K562 (cell line): ENCODE measurements at regions not wholly inside any gene's neighbourhood (a gene's known extent, or its start where the extent isn't known, plus 50 kb on each side); places are given as distances from the start of the nearest gene placed in this dataset.
A peak's percentile ranks its signal among the peaks of the same experiment; 100 is the strongest.

Source experiments
- CHD7 ChIP-seq: fragments of 200-600 bp; sonication (generic); IDR thresholded peaks from one replicate; pipeline ENCODE4 v1.6.1; 2012; ENCODE audit warnings: mild to moderate bottlenecking, low read depth, low read length, inconsistent platforms
- ELF2 ChIP-seq: fragments of 250-450 bp; sonication (Bioruptor Pico); IDR thresholded peaks from 2 replicates; pipeline ENCODE4 v1.5.0; 2021; ENCODE audit warnings: mild to moderate bottlenecking
- EP300 ChIP-seq: IDR thresholded peaks from 2 replicates; pipeline ENCODE4 v1.6.1; 2012; ENCODE audit warnings: low read length, improper control_type of control experiment
- ETV1 ChIP-seq: fragments of 450-650 bp; conservative IDR thresholded peaks from 2 replicates; pipeline ENCODE4 v1.6.1; 2016; ENCODE audit warnings: missing genetic modification characterization, control low read depth, low read depth, missing compliant biosample characterization
- FOS ChIP-seq: IDR thresholded peaks from 3 replicates; pipeline ENCODE4 v1.6.1; 2011; ENCODE audit not compliant: insufficient read length; ENCODE audit errors: extremely low read depth
- FOXA3 ChIP-seq, 2 experiments: fragments of 450-650 bp in 1 of 2; sonication (generic) in 1 of 2; formaldehyde crosslinking; IDR thresholded peaks in 1 of 2; conservative IDR thresholded peaks in 1 of 2; 2 replicates each; pipeline versions ENCODE4 v1.4.0 to v1.8.0; 2020 to 2022; ENCODE audit warnings: mild to moderate bottlenecking in 2 of 2, missing genetic modification reagents in 1 of 2
- JUN ChIP-seq, 2 experiments: sonication (generic) in 1 of 2; formaldehyde crosslinking in 1 of 2; IDR thresholded peaks; 2 replicates each; pipeline versions ENCODE4 v1.6.1 to v1.8.0; 2012 to 2022; ENCODE audit warnings: borderline replicate concordance in 2 of 2, mild to moderate bottlenecking in 2 of 2, improper control_type of control experiment in 1 of 2, low read depth in 1 of 2, low read length in 1 of 2, missing genetic modification reagents in 1 of 2
- KDM1A ChIP-seq, 2 experiments: fragments of 450-650 bp; IDR thresholded peaks; 2 replicates each; pipeline ENCODE4 v1.6.1; 2016; ENCODE audit warnings: mild to moderate bottlenecking in 2 of 2
- XRCC5 ChIP-seq: fragments of 200-400 bp; formaldehyde crosslinking; IDR thresholded peaks from 2 replicates; pipeline ENCODE4 v1.6.1; 2017; ENCODE audit warnings: low read depth, mild to moderate bottlenecking, low read length
- ZNF140 ChIP-seq: fragments of 250-450 bp; sonication (Bioruptor Pico); IDR thresholded peaks from 2 replicates; pipeline ENCODE4 v1.8.0; 2021; ENCODE audit warnings: moderate library complexity, mild to moderate bottlenecking, inconsistent platforms
- ZNF143 ChIP-seq: sonication (generic); formaldehyde crosslinking; IDR thresholded peaks from 2 replicates; pipeline ENCODE4 v1.9.0; 2022; ENCODE audit warnings: mild to moderate bottlenecking, missing genetic modification reagents
- ZNF175 ChIP-seq: fragments of 200-800 bp; sonication (Bioruptor generic); IDR thresholded peaks from 2 replicates; pipeline ENCODE4 v1.6.1; 2016; ENCODE audit warnings: low read depth, mild to moderate bottlenecking, missing genetic modification characterization, missing compliant biosample characterization
- ZNF316 ChIP-seq: fragments of 450-650 bp; IDR thresholded peaks from 2 replicates; pipeline ENCODE4 v1.6.1; 2016
- ZNF75A ChIP-seq: fragments of 450-650 bp; formaldehyde crosslinking; IDR thresholded peaks from 2 replicates; pipeline ENCODE4 v1.4.0; 2020; ENCODE audit warnings: mild to moderate bottlenecking
- ZNF778 ChIP-seq: fragments of 450-650 bp; formaldehyde crosslinking; IDR thresholded peaks from 2 replicates; pipeline ENCODE4 v1.4.0; 2020; ENCODE audit warnings: mild to moderate bottlenecking, moderate library complexity
- ZNF785 ChIP-seq: fragments of 250-450 bp; sonication (Bioruptor Pico); IDR thresholded peaks from 2 replicates; pipeline ENCODE4 v1.4.0; 2020; ENCODE audit warnings: mild to moderate bottlenecking
- TF ChIP-seq, protein P1 (sequence below): fragments of 450-650 bp; formaldehyde crosslinking; IDR thresholded peaks from 2 replicates; pipeline ENCODE4 v1.4.0; 2020; ENCODE audit warnings: mild to moderate bottlenecking, moderate library complexity

- no peak for TF ChIP-seq CHD7
- TF ChIP-seq ZNF175 (CRISPR knock-in tag): no peak; the same call in 1 of the 2 replicates
- TF ChIP-seq ETV1 (tag): peak; percentile 91
- TF ChIP-seq EP300: peak; percentile 94
- TF ChIP-seq JUN (IDR thresholded peaks at IDR 0.05; ENCODE audit: borderline replicate concordance, low read depth, low read length): peak; percentile 92
- TF ChIP-seq JUN (CRISPR knock-in tag; IDR thresholded peaks at IDR 0.05; ENCODE audit: borderline replicate concordance): no peak
- peak; percentile 92 for TF ChIP-seq ZNF75A (CRISPR knock-in tag)
- no peak for TF ChIP-seq ZNF140
- no peak for TF ChIP-seq ZNF785
- TF ChIP-seq ZNF778: no peak
- TF ChIP-seq ZNF143 (CRISPR knock-in tag): no peak
- TF ChIP-seq FOS: peak; percentile 29
- no peak for TF ChIP-seq XRCC5
- peak; percentile 53 to 73 for TF ChIP-seq KDM1A (IDR thresholded peaks at IDR 0.05)
- peak in 1 of 2 experiments; percentile 58; a peak in 2 of 4 replicates for TF ChIP-seq FOXA3 (CRISPR knock-in tag; conservative IDR thresholded peaks at IDR 0.05 in 1 of 2, IDR thresholded peaks at IDR 0.05 in 1 of 2)
- peak; percentile 75 for TF ChIP-seq ZNF316
- TF ChIP-seq ELF2 (CRISPR knock-in tag): 0 out of 2 replicates have a peak, but pooled peaks have one; percentile 5
- TF ChIP-seq, protein P1, sequence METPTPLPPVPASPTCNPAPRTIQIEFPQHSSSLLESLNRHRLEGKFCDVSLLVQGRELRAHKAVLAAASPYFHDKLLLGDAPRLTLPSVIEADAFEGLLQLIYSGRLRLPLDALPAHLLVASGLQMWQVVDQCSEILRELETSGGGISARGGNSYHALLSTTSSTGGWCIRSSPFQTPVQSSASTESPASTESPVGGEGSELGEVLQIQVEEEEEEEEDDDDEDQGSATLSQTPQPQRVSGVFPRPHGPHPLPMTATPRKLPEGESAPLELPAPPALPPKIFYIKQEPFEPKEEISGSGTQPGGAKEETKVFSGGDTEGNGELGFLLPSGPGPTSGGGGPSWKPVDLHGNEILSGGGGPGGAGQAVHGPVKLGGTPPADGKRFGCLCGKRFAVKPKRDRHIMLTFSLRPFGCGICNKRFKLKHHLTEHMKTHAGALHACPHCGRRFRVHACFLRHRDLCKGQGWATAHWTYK (CRISPR knock-in tag): 0 out of 2 replicates have a peak, but pooled peaks have one; percentile 21
Observed at GRCh38 chr5:136620016-136620419, 254.7 kb upstream of the TRPC7 start (continued).
